ENCODE measurements at regions not wholly inside any gene's neighbourhood (a gene's known extent, or its start where the extent isn't known, plus 50 kb on each side); places are given as distances from the start of the nearest gene placed in this dataset.

DNA sequence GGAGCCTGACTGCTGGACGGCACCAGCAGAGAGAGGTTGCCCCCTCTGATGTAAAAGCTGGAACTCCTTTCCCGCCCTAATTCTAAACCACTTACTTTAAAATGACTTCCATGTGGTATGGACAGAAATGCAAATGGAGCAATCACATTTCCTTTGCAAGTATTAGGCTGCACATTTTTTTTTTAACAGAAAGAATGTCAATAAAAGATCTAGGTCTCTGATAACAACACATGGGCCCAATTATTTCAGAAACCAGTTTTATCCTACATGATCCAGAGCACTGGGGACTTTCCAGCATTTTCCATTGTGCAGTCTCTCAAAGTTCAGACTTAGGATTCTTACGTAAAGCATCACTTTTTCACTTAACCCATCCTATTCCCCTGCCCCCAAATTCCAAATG, 203.7 kb downstream of the NXNL2 start:
- Histone ChIP-seq H3K4me3 (no peak overlapping the region), H3K9me3 (peaks cover 0 to 4% of the 10 kb centered on the region in 2 donors), H3K27me3 (no peaks in the 10 kb centered on the region), H3K27ac (no peak overlapping the region), H3K36me3 (no peaks in the 10 kb centered on the region), H3K4me1 (no peaks in the 10 kb centered on the region)
- intact Hi-C loops (cut with DNase I) = no loop called here
- TF ChIP-seq, protein P1, sequence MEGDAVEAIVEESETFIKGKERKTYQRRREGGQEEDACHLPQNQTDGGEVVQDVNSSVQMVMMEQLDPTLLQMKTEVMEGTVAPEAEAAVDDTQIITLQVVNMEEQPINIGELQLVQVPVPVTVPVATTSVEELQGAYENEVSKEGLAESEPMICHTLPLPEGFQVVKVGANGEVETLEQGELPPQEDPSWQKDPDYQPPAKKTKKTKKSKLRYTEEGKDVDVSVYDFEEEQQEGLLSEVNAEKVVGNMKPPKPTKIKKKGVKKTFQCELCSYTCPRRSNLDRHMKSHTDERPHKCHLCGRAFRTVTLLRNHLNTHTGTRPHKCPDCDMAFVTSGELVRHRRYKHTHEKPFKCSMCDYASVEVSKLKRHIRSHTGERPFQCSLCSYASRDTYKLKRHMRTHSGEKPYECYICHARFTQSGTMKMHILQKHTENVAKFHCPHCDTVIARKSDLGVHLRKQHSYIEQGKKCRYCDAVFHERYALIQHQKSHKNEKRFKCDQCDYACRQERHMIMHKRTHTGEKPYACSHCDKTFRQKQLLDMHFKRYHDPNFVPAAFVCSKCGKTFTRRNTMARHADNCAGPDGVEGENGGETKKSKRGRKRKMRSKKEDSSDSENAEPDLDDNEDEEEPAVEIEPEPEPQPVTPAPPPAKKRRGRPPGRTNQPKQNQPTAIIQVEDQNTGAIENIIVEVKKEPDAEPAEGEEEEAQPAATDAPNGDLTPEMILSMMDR (IDR thresholded peaks at IDR 0.05) = no peak
- no peak for DNase-seq (ENCODE audit: low spot score in 2 of 2)

- H3K4me3 ChIP-seq = no peak overlapping the region
- no peak overlapping the region for H3K27ac ChIP-seq
- no peaks in the 10 kb centered on the region for H3K4me1 ChIP-seq
- no peaks in the 10 kb centered on the region for H3K27me3 ChIP-seq
- DNase-seq (ENCODE audit: low spot score in 2 of 2) = no peak
- intact Hi-C loops (cut with DNase I) = no loop called here
- H3K36me3 ChIP-seq = no peaks in the 10 kb centered on the region
- TF ChIP-seq, protein P1 (IDR thresholded peaks at IDR 0.05) = no peak
- peaks cover 0 to 4% of the 10 kb centered on the region in 2 donors for H3K9me3 ChIP-seq
Measured at GRCh38 chr9:88739373-88739772, 204.4 kb downstream of the NXNL2 start.

DNA sequence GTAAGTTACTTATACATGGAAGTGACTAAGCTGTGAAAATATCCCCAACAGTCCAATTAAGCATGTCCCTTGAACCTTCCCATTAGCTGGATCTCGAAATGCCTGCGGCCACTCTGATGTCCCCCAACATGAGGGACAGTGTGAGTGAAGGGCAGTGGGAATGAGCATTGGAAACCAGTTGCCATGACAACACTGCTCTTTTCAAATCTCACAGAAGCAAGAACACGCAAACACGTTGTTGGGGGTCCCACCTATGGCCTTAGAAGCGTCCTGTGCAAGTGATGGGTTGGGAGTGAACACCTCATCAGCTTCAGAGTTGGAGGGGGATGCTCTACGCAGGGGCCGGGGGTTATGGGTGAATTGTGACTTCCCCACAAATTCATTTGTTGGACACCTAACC, 205.9 kb downstream of the NXNL2 start:
- H3K4me1 ChIP-seq = no peaks in the 10 kb centered on the region
- no peaks in the 10 kb centered on the region for H3K9me3 ChIP-seq
- intact Hi-C loops (cut with DNase I) = no loop called here
- no peak for DNase-seq (ENCODE audit: low spot score in 2 of 2)
- H3K27ac ChIP-seq = no peak overlapping the region
- no peaks in the 10 kb centered on the region for H3K36me3 ChIP-seq
- no peaks in the 10 kb centered on the region for H3K27me3 ChIP-seq
- TF ChIP-seq, protein P1 (IDR thresholded peaks at IDR 0.05) = no peak
- no peak overlapping the region for H3K4me3 ChIP-seq

- Histone ChIP-seq H3K9me3 (no peaks in the 10 kb centered on the region), H3K36me3 (no peaks in the 10 kb centered on the region), H3K27me3 (no peaks in the 10 kb centered on the region), H3K27ac (no peak overlapping the region), H3K4me3 (no peak overlapping the region), H3K4me1 (no peaks in the 10 kb centered on the region)
- intact Hi-C loops (cut with DNase I) = no loop called here
- DNase-seq (ENCODE audit: low spot score in 2 of 2) = no peak
- TF ChIP-seq, protein P1 (IDR thresholded peaks at IDR 0.05) = peak in 1 of 3 experiments; percentile 5
Measured at GRCh38 chr9:88741335-88741734, 206.4 kb downstream of the NXNL2 start.

- Histone ChIP-seq H3K9me3 (no peaks in the 10 kb centered on the region), H3K4me1 (no peaks in the 10 kb centered on the region), H3K4me3 (peak overlapping the region in 1 of 2 donors; percentile 5), H3K36me3 (no peaks in the 10 kb centered on the region), H3K27me3 (no peaks in the 10 kb centered on the region), H3K27ac (no peak overlapping the region)
- intact Hi-C loops (cut with DNase I) = no loop called here
- TF ChIP-seq, protein P1 (IDR thresholded peaks at IDR 0.05) = no peak
- DNase-seq (ENCODE audit: low spot score in 2 of 2) = peak in 1 of 2 donors; percentile 77
Measured at GRCh38 chr9:88742483-88742882, 207.5 kb downstream of the NXNL2 start.

DNA sequence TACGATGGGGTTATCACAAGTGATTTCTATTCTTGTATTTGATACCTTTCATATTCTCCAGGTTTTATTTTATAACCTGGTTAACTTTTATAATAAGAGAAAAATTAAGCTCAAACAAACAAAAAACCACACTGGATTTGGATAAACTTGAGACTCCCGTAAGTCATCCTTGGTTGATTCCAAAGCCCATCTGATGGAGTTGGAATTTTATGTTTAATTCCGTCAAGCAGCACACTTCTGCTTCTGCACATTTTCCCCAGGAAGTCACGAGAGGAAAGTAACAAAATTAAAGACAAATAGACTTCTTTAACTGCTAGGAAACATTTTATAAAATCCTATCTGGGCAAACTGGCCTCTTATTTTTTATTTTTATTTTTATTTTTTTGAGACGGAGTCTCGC, 207.9 kb downstream of the NXNL2 start:
- Histone ChIP-seq H3K27ac (no peak overlapping the region), H3K36me3 (no peaks in the 10 kb centered on the region), H3K9me3 (no peaks in the 10 kb centered on the region), H3K4me1 (no peaks in the 10 kb centered on the region), H3K4me3 (peak overlapping the region in 1 of 2 donors; percentile 5), H3K27me3 (no peaks in the 10 kb centered on the region)
- intact Hi-C loops (cut with DNase I) = no loop called here
- no peak for DNase-seq (ENCODE audit: low spot score in 2 of 2)
- TF ChIP-seq, protein P1 (IDR thresholded peaks at IDR 0.05) = no peak
